ENCODE measurements at regions not wholly inside any gene's neighbourhood (a gene's known extent, or its start where the extent isn't known, plus 50 kb on each side); places are given as distances from the start of the nearest gene placed in this dataset.

- no peak for TF ChIP-seq TAF1 (conservative IDR thresholded peaks at IDR 0.05)
- no peak for TF ChIP-seq ZBTB33 (IDR thresholded peaks at IDR 0.05)
- no peak for TF ChIP-seq CTCF (IDR thresholded peaks at IDR 0.05; ENCODE audit: low read depth, low read length, missing input control)
- no peak for TF ChIP-seq RAD21 (IDR thresholded peaks at IDR 0.05)
Observed at GRCh38 chr11:115761817-115762216, 257.6 kb upstream of the CADM1 start.
